HG03108 (cell line): ENCODE measurements at regions not wholly inside any gene's neighbourhood (a gene's known extent, or its start where the extent isn't known, plus 50 kb on each side); places are given as distances from the start of the nearest gene placed in this dataset.
"Not testable (repeated sequence)": the region's sequence is repeated elsewhere in the genome, so short reads cannot be mapped to it uniquely, and the experiment has no call there.

Source experiments
- ATAC-seq: cut with Tn5 transposase; IDR thresholded peaks from one replicate; pipeline ENCODE4 v1.9.1; 2021; ENCODE audit warnings: moderate library complexity; ENCODE audit not compliant: unreplicated experiment

DNA sequence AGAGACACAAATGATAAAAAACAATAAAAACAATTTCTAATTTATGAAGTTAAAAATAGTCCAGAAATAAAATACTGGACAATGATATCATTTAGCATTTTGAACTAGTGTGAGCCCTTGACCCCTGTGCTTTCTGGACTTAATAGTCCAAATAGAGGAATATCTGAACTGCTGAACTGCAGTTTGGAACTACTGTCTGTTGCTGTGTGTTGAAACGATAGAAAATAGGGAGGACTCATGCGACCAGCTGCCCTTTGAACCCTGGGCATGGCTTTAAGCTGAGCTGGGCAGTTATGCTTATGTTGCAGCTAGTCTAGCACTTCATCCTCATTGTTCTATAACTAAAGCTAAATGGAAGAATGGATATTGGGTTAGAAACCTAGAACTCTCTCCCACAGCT, 99.5 kb downstream of the FMR1NB start:
- no peak for ATAC-seq

- ATAC-seq: no peak
These were observed 103.5 kb downstream of the FMR1NB start for GRCh38 chrX:148084611-148085010.

- no peak for ATAC-seq
These were observed 139.0 kb downstream of the FMR1NB start for GRCh38 chrX:148120151-148120550.

DNA sequence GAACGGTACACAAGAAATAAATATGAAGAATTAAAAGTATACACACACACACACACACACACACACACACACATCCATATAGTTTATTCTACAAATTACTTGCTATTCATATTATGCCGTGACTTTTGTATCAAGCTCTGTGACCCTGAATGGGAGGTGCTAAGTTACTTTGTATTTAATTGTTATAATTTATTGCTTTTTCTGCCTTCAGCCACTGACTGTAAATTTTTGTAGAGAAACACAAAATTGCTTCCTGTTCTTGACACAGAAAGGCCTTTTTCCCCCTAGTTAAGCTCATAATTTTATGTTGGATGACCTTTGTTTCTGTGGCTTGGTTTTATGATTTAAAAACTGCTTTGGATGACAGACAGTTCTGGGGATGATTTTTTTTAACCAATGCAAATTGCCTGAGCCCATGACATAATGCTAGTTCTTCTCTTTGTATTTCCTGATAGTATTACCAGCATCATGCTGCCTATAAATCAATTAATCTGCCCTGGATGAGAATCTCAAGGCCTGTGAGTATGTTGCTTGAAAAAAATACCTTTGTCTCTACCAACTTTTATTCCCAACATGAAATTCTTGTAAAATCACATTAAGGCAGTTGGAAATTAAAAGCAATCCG, 140.0 kb downstream of the FMR1NB start:
- no peak for ATAC-seq

- ATAC-seq: not testable (repeated sequence)
These were observed 147.9 kb downstream of the FMR1NB start for GRCh38 chrX:148128872-148129505.

DNA sequence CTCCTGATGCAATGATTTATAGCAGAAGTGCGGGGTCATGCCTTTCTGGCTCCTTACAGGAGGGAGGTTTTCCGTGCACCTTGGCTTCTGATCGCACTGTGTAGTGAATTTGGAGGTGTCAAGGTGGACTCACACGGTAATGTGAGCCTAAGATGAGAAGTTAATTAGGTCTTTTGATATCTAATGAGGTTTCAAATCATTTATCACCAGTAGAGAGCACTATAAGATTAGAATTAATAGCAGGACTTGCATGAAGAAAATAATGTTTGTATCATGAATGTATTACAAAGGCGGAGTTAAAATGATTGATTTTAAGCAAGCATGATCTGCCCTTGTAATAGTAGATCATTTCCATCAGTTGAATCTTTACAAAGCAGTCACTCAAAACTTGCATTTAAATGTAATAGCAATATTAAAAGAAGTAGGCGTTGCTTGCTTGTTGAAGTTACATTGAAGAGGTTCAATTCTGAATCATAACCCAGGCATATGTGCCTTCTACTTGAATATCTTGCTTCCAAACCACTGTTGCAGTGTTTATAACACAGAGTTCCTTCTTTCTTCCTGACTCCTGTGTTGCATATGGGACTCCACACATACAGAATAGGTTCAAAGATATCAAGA, 152.1 kb downstream of the FMR1NB start:
- no peak for ATAC-seq

GRCh38 chrX:148134578-148134977, 153.4 kb downstream of the FMR1NB start:
- no peak for ATAC-seq

- ATAC-seq: no peak
These were observed 154.6 kb downstream of the FMR1NB start for GRCh38 chrX:148135738-148136137.

- ATAC-seq: no peak
These were observed 165.0 kb downstream of the FMR1NB start for GRCh38 chrX:148146121-148146520.

GRCh38 chrX:148156986-148157385, 175.8 kb downstream of the FMR1NB start:
- ATAC-seq: no peak

DNA sequence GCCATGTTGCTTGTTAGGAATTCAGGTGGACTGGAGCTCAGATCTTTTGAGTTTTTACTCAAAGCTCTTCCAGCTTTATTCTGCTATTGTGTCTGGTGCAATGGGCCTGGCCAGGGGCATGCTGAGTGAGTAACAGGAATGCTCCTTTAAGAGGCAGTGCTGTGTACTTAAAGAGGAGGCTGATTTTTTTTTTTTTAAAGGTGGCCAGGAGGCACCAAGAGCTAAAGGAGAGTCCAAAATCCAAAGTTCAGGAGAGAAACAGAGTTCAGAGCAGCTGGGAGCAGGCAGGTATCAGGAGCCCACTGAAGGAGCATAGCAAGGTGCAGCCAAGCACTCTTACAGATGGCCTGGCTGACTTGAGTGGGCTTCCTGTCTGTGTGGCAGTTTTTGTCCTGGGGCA, 178.7 kb downstream of the FMR1NB start:
- ATAC-seq: no peak

DNA sequence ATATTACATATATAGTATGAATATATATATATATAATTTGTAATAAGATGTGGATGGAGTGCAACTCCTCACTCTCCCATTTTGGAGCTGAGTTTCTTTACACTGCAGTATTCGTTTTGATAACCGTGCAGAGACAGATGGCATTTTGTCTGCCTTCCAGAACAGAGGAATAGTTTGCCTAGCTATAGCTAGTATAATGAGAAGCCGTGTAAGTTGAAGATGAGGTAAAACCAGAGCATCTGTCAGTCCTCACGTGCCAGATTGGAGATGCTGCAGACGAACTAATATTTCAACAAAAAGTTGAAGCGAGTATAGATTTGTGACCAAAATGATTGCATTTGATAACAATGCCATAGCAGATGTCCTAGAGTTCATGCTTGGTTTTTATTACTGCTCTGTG, 180.6 kb downstream of the FMR1NB start:
- ATAC-seq: no peak

DNA sequence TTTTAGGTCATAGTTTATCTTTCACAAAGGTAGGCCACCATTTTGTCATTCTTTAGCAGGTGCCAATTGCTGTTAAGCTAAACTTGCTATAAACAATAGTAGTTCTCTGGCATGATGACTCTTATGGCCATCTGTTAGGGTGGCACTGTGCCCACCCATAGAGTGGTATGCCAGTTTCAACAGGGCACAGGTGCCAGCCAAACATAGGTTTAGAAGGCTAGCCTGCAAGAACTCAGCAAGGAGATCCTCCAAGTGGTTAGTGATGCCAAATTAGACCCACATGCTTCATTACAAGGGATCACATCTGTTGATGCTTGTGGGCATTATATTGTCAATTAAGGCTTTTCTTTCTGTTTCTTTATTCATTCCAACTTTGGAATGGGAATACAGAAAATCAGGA, 204.5 kb downstream of the FMR1NB start:
- no peak for ATAC-seq

GRCh38 chrX:148192547-148192946, 211.4 kb downstream of the FMR1NB start:
- ATAC-seq: no peak

DNA sequence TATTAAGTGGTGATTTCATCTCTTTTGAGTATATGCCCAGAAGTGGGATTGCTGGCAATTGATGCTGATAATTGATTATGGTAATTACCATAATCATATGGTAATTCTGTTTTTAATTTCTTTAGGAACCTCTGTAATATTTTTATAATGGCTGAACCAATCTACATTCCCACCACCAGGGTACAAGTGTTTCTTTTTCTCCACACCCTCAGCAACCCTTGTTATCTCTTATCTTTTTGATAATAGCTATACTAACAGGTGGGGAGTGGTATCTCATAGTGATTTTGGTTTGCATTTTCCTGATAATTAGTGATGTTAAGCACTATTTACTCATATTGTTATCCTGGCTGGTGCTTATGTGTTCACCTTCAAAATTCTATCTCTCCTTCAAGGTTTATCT, 212.6 kb downstream of the FMR1NB start:
- no peak for ATAC-seq

GRCh38 chrX:148203531-148203930, 222.4 kb downstream of the FMR1NB start:
- ATAC-seq: no peak

- no peak for ATAC-seq
These were observed 223.1 kb downstream of the FMR1NB start for GRCh38 chrX:148204195-148204594.

- ATAC-seq: no peak
These were observed 233.6 kb downstream of the FMR1NB start for GRCh38 chrX:148214786-148215185.

GRCh38 chrX:148215726-148216125, 234.6 kb downstream of the FMR1NB start:
- ATAC-seq: no peak

- ATAC-seq: no peak
These were observed 242.2 kb downstream of the FMR1NB start for GRCh38 chrX:148223361-148223760.

DNA sequence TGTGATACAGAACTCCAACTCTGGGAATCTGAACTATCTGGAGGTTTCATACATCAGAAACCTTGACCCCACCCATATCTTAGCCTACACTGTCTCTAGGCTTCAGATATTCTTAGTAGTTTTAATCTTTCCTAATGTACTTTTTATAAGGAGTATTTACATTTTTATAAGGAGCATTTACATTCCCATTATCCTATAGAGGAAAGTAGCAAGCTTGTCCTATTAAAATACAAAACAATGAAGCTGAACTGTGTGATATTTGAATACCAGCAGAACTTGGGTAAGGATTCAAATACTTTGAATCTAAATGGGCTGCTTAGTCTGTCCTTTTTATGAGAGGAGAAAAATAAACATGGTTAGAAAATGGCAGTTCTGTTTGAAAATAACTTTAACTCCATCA, 247.4 kb downstream of the FMR1NB start:
- no peak for ATAC-seq

GRCh38 chrX:148229801-148230303, 248.7 kb downstream of the FMR1NB start:
- ATAC-seq: no peak
